PC-3 (cell line): ENCODE measurements at regions not wholly inside any gene's neighbourhood (a gene's known extent, or its start where the extent isn't known, plus 50 kb on each side); places are given as distances from the start of the nearest gene placed in this dataset.

ENCODE experiments used
- ATAC-seq: fragments of 200-7000 bp; cut with Tn5 transposase; 2 replicates; pipeline ENCODE4 v1.9.1; 2020; ENCODE audit warnings: mild to moderate bottlenecking, moderate library complexity
- BruUV-seq: library from RNA; stranded (reverse); fragments of 400-500 nt; replicated peaks from 2 replicates; lab custom pipeline; 2021; lab: Mats Ljungman, UMichigan
- CTCF ChIA-PET: fragments of 300-600 bp; sonication (Branson Sonifier 250); formaldehyde crosslinking; loops from one replicate; lab custom pipeline; 2022; ENCODE audit warnings: antibody characterized with exemption; lab: Charles Lee
- POLR2A ChIA-PET: fragments of 300-600 bp; sonication (Branson Sonifier 250); formaldehyde crosslinking; loops from one replicate; lab custom pipeline; 2022; ENCODE audit warnings: antibody characterized with exemption; ENCODE audit not compliant: unreplicated experiment; lab: Charles Lee
- DNase-seq: peaks from one replicate; pipeline ENCODE4 v3.0.0-alpha.2; 2015
- H2AFZ ChIP-seq: fragments of 300-600 bp; sonication (generic); 2 replicates; pipeline ENCODE4 v1.6.0; 2016; ENCODE audit warnings: antibody characterized with exemption, low read length
- H3F3A ChIP-seq: fragments of 300-600 bp; sonication (generic); one replicate; pipeline ENCODE4 v1.6.0; 2017; ENCODE audit warnings: antibody characterized with exemption, low read length, control low read depth, mild to moderate bottlenecking; ENCODE audit not compliant: unreplicated experiment
- H3K27ac ChIP-seq: fragments of 300-600 bp; sonication (generic); 2 replicates; pipeline ENCODE4 v1.5.1; 2016; ENCODE audit warnings: mild to moderate bottlenecking, low read length
- H3K27me3 ChIP-seq: fragments of 300-600 bp; sonication (generic); 2 replicates; pipeline ENCODE4 v1.6.1; 2016; ENCODE audit warnings: low read length, mixed read lengths
- H3K36me3 ChIP-seq: fragments of 300-600 bp; sonication (generic); 2 replicates; pipeline ENCODE4 v1.6.1; 2016; ENCODE audit warnings: low read depth, mixed run types, low read length, mixed read lengths
- H3K4me1 ChIP-seq: fragments of 300-600 bp; sonication (generic); 2 replicates; pipeline ENCODE4 v1.5.1; 2016; ENCODE audit warnings: low read length; ENCODE audit not compliant: insufficient read depth
- H3K4me2 ChIP-seq: fragments of 300-600 bp; sonication (generic); 2 replicates; pipeline ENCODE4 v1.6.0; 2016; ENCODE audit warnings: low read length
- H3K4me3 ChIP-seq: fragments of 300-600 bp; sonication (generic); 2 replicates; pipeline ENCODE4 v1.5.1; 2016; ENCODE audit warnings: mild to moderate bottlenecking, low read length, mixed read lengths
- H3K79me2 ChIP-seq: fragments of 300-600 bp; sonication (generic); 2 replicates; pipeline ENCODE4 v1.6.1; 2017; ENCODE audit warnings: low read length, mixed read lengths
- H3K9ac ChIP-seq: fragments of 300-600 bp; sonication (generic); 2 replicates; pipeline ENCODE4 v1.6.0; 2016; ENCODE audit warnings: mild to moderate bottlenecking, low read length
- H3K9me2 ChIP-seq: fragments of 300-600 bp; sonication (generic); replicated peaks from 2 replicates; pipeline ENCODE4 v1.6.1; 2016; ENCODE audit warnings: mixed run types, low read length, mixed read lengths
- H3K9me3 ChIP-seq: fragments of 300-600 bp; sonication (generic); 2 replicates; pipeline ENCODE4 v1.6.1; 2016; ENCODE audit warnings: low read length, mixed read lengths
- H4K20me1 ChIP-seq: fragments of 300-600 bp; sonication (generic); 2 replicates; pipeline ENCODE4 v1.6.1; 2016; ENCODE audit warnings: low read length, mixed read lengths
- EZH2 ChIP-seq: fragments of 300-600 bp; sonication (generic); IDR thresholded peaks from one replicate; pipeline ENCODE4 v1.6.1; 2017; ENCODE audit warnings: antibody characterized with exemption, mild to moderate bottlenecking, low read length; ENCODE audit not compliant: unreplicated experiment
- EZH2phosphoT487 ChIP-seq: fragments of 300-600 bp; sonication (generic); IDR thresholded peaks from 2 replicates; pipeline ENCODE4 v1.6.1; 2018; ENCODE audit warnings: mild to moderate bottlenecking, antibody characterized with exemption, low read length, borderline replicate concordance
- intact Hi-C: fragments of 100-400 bp; cut with micrococcal nuclease; formaldehyde crosslinking; loops from 2 replicates; pipeline ENCODE4 v1.9.0; 2023
- TF ChIP-seq, protein P1 (sequence below): fragments of 300-600 bp; sonication (generic); conservative IDR thresholded peaks from 2 replicates; pipeline ENCODE4 v1.5.1; 2017; ENCODE audit warnings: antibody characterized with exemption, low read depth, mild to moderate bottlenecking, low read length

DNA sequence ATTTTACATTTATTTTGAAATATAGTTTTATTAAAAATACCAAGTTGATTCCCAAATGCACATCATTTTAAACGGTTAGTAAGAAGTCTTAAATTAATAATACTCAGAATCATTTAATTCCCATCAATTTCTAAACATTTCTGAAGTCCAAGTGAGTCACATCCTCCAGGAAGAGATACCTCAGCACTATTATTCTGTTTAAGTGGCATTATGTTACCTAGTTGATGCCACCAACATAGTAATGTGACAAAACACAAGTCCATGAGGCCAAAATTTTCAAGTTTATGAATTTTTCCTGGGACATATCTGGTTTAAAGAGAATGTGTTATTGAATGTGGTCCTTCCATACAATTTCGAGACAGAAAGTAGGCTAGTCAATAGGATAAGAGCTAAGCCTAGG lies 1348.3 kb upstream of the CDH9 start:
- peak; percentile 72 for ATAC-seq
- BruUV-seq = no TSS peak
- peak; percentile 37 for DNase-seq
- Histone ChIP-seq H3K27me3 (no peaks in the 10 kb centered on the region), H3K36me3 (no peaks in the 10 kb centered on the region), H3K9me2 (no peaks in the 10 kb centered on the region; the same call in 1 of the 2 replicates), H3K27ac (no peak overlapping the region), H3K4me1 (peaks cover 7% of the 10 kb centered on the region; the same call in 1 of the 2 replicates), H3K9me3 (no peaks in the 10 kb centered on the region), H2AFZ (no peak overlapping the region), H3K4me2 (no peak overlapping the region), H4K20me1 (no peaks in the 10 kb centered on the region), H3K9ac (no peak overlapping the region), H3K4me3 (no peak overlapping the region), H3K79me2 (no peaks in the 10 kb centered on the region), H3F3A (no peaks in the 10 kb centered on the region)
- intact Hi-C loops = no loop called here
- ChIA-PET POLR2A (no interaction called here), CTCF (no interaction called here)
- TF ChIP-seq, protein P1, sequence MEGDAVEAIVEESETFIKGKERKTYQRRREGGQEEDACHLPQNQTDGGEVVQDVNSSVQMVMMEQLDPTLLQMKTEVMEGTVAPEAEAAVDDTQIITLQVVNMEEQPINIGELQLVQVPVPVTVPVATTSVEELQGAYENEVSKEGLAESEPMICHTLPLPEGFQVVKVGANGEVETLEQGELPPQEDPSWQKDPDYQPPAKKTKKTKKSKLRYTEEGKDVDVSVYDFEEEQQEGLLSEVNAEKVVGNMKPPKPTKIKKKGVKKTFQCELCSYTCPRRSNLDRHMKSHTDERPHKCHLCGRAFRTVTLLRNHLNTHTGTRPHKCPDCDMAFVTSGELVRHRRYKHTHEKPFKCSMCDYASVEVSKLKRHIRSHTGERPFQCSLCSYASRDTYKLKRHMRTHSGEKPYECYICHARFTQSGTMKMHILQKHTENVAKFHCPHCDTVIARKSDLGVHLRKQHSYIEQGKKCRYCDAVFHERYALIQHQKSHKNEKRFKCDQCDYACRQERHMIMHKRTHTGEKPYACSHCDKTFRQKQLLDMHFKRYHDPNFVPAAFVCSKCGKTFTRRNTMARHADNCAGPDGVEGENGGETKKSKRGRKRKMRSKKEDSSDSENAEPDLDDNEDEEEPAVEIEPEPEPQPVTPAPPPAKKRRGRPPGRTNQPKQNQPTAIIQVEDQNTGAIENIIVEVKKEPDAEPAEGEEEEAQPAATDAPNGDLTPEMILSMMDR = no peak
- TF ChIP-seq EZH2 (no peak), EZH2phosphoT487 (no peak)

DNA sequence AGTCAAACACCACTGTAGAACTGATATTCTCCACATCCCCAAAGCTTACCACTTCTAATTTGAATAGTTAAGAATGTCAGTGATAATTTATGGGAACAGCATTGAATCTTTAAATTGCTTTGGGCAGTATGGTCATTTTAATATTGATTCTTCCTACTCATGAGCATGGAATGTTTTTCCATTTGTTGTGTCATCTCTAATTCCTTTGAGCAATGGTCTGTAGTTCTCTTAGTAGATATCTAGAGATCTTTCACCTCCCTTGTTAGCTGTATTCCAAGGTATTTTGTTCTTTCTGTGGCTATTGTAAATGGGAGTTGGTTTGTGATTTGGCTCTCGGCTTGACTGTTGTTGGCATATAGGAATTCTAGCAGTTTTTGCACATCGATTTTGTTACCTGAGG lies 1341.8 kb upstream of the CDH9 start:
- no peaks in the 10 kb centered on the region for H3K36me3 ChIP-seq
- intact Hi-C loops = no loop called here
- ATAC-seq = peak; percentile 69

DNA sequence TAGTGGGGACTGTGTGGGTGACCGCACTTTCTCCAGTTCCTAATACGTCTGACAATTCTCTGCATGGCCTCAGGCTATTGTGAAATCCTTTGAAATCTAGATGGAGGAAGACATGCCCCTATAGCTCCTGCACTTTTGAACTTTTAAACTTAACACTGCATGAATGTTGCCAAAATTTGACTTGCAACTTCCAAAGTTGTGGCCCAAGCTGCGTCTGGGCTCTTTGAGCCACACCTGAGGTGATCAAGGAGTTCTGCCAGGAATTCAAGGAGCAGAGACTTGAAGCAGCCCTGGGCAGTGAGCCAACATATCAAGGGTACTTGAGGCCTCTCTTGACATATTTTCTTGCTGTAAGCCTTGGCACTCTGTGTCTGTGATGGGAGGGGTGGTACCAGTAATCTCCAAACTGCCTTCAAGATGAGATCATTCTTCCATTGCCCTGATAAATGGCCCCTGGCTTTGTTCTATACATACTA lies 1336.1 kb upstream of the CDH9 start:
- Histone ChIP-seq H3K9me3 (peaks cover 3% of the 10 kb centered on the region; the same call in 1 of the 2 replicates), H3K27ac (no peak overlapping the region), H3F3A (no peaks in the 10 kb centered on the region), H3K4me2 (no peak overlapping the region), H3K9me2 (no peaks in the 10 kb centered on the region; the same call in 1 of the 2 replicates), H3K27me3 (no peaks in the 10 kb centered on the region), H2AFZ (no peak overlapping the region), H3K9ac (no peak overlapping the region), H3K36me3 (no peaks in the 10 kb centered on the region), H3K4me3 (no peak overlapping the region), H4K20me1 (no peaks in the 10 kb centered on the region), H3K4me1 (no peaks in the 10 kb centered on the region; the same call in 1 of the 2 replicates), H3K79me2 (no peaks in the 10 kb centered on the region)
- POLR2A ChIA-PET = no interaction called here
- ATAC-seq = no peak
- peak; percentile 67 for DNase-seq
- no TSS peak for BruUV-seq
- CTCF ChIA-PET = no interaction called here
- intact Hi-C loops = no loop called here
- TF ChIP-seq EZH2 (no peak), EZH2phosphoT487 (no peak)
- TF ChIP-seq, protein P1 = no peak

More for the DNA sequence above, 1341.8 kb upstream of the CDH9 start:
- Histone ChIP-seq H3K9me2 (no peaks in the 10 kb centered on the region; the same call in 1 of the 2 replicates), H3K4me3 (no peak overlapping the region), H3K79me2 (no peaks in the 10 kb centered on the region), H3K27ac (no peak overlapping the region), H3K4me2 (0 out of 2 replicates have a peak overlapping the region, but pooled peaks have one; percentile 27), H3K4me1 (peaks cover 9% of the 10 kb centered on the region), H2AFZ (0 out of 2 replicates have a peak overlapping the region, but pooled peaks have one; percentile 21), H3K9ac (no peak overlapping the region), H3F3A (no peaks in the 10 kb centered on the region), H4K20me1 (no peaks in the 10 kb centered on the region), H3K9me3 (no peaks in the 10 kb centered on the region), H3K27me3 (no peaks in the 10 kb centered on the region)
- DNase-seq = peak; percentile 67
- TF ChIP-seq EZH2 (no peak), EZH2phosphoT487 (no peak)
- TF ChIP-seq, protein P1 = no peak
- CTCF ChIA-PET = no interaction called here
- BruUV-seq = no TSS peak
- POLR2A ChIA-PET = interaction anchor here (0.5 kb wide), 1 partner anchor 303 kb away, joined by 3 read pairs; no protein-coding TSS in a partner anchor
